SK-N-SH (cell line): ENCODE measurements at regions not wholly inside any gene's neighbourhood (a gene's known extent, or its start where the extent isn't known, plus 50 kb on each side); places are given as distances from the start of the nearest gene placed in this dataset.

ENCODE experiments used
- CTCF ChIA-PET: fragments of 300-600, 350-600 bp; formaldehyde crosslinking; extraction: SDS; loops from one replicate; lab custom pipeline; 2021; lab: Yijun Ruan, JAX
- POLR2A ChIA-PET: fragments of 350-600 bp; sonication (Branson Sonifier 250); formaldehyde crosslinking; extraction: SDS; loops from one replicate; lab custom pipeline; 2020; ENCODE audit warnings: antibody characterized with exemption, inconsistent platforms; lab: Yijun Ruan, JAX
- DNase-seq: peaks from one replicate; pipeline ENCODE4 v3.0.0; 2012
- H2AFZ ChIP-seq: fragments of 200-600 bp; sonication (generic); 2 replicates; pipeline ENCODE4 v1.8.1; 2016; ENCODE audit warnings: antibody characterized with exemption, mild to moderate bottlenecking, low read depth
- H3F3A ChIP-seq: fragments of 200-600 bp; sonication (generic); replicated peaks from 2 replicates; pipeline ENCODE3; 2016; ENCODE audit warnings: antibody characterized with exemption, mild to moderate bottlenecking; ENCODE audit not compliant: insufficient read depth
- H3K27ac ChIP-seq, 2 experiments: fragments of 200-500 bp in 1 of 2; fragments of 200-600 bp in 1 of 2; sonication (Bioruptor generic) in 1 of 2; sonication (generic), shearing (Covaris generic) in 1 of 2; 2 replicates each; pipeline versions ENCODE4 v1.5.1 to v1.6.1; 2014 to 2016; ENCODE audit warnings: low read depth in 2 of 2, inconsistent platforms in 1 of 2, low read length in 1 of 2, mild to moderate bottlenecking in 1 of 2, mixed read lengths in 1 of 2
- H3K27me3 ChIP-seq: fragments of 200-600 bp; sonication (generic), shearing (Covaris generic); 2 replicates; pipeline ENCODE4 v1.6.1; 2016; ENCODE audit warnings: mixed run types; ENCODE audit not compliant: insufficient read depth
- H3K36me3 ChIP-seq, 2 experiments: fragments of 200-500 bp in 1 of 2; fragments of 200-600 bp in 1 of 2; sonication (Bioruptor generic) in 1 of 2; sonication (generic) in 1 of 2; replicated peaks in 1 of 2; 2 replicates each; pipeline versions ENCODE3 to v1.5.1; 2014 to 2016; ENCODE audit warnings: low read length in 1 of 2, mild to moderate bottlenecking in 1 of 2; ENCODE audit not compliant: insufficient read depth in 2 of 2, control insufficient read depth in 1 of 2
- H3K4me1 ChIP-seq, 2 experiments: fragments of 200-500 bp in 1 of 2; fragments of 200-600 bp in 1 of 2; sonication (Bioruptor generic) in 1 of 2; sonication (generic), shearing (Covaris generic) in 1 of 2; 2 replicates each; pipeline versions ENCODE4 v1.5.1 to v1.6.1; 2014 to 2016; ENCODE audit warnings: low read depth in 1 of 2, low read length in 1 of 2, mixed run types in 1 of 2; ENCODE audit not compliant: insufficient read depth in 2 of 2, control insufficient read depth in 1 of 2
- H3K4me2 ChIP-seq: fragments of 200-600 bp; sonication (generic), shearing (Covaris generic); 2 replicates; pipeline ENCODE4 v1.6.1; 2017; ENCODE audit warnings: mixed run types
- H3K4me3 ChIP-seq, 2 experiments: fragments of 200-500 bp in 1 of 2; fragments of 200-600 bp in 1 of 2; sonication (Bioruptor generic) in 1 of 2; sonication (generic), shearing (Covaris generic) in 1 of 2; 2 replicates each; pipeline versions ENCODE4 v1.5.1 to v1.8.1; 2014 to 2016; ENCODE audit warnings: low read depth in 2 of 2, inconsistent platforms in 1 of 2, low read length in 1 of 2, mild to moderate bottlenecking in 1 of 2, mixed read lengths in 1 of 2, moderate library complexity in 1 of 2
- H3K79me2 ChIP-seq: fragments of 200-600 bp; sonication (generic); 2 replicates; pipeline ENCODE4 v1.8.1; 2017; ENCODE audit warnings: mild to moderate bottlenecking; ENCODE audit not compliant: insufficient read depth
- H3K9ac ChIP-seq: fragments of 200-600 bp; sonication (generic); 2 replicates; pipeline ENCODE4 v1.6.1; 2017; ENCODE audit warnings: mixed run types
- H3K9me2 ChIP-seq: fragments of 200-600 bp; sonication (generic); 2 replicates; pipeline ENCODE4 v1.6.1; 2017; ENCODE audit warnings: mixed run types
- H3K9me3 ChIP-seq: fragments of 200-600 bp; sonication (generic); 2 replicates; pipeline ENCODE4 v1.6.1; 2017; ENCODE audit warnings: mixed run types, mild to moderate bottlenecking, moderate library complexity
- H4K20me1 ChIP-seq: fragments of 200-600 bp; sonication (generic); 2 replicates; pipeline ENCODE4 v1.6.1; 2017; ENCODE audit warnings: mild to moderate bottlenecking, mixed run types; ENCODE audit not compliant: insufficient read depth
- ELF1 ChIP-seq: IDR thresholded peaks from 2 replicates; pipeline ENCODE4 v1.4.0; 2012
- EP300 ChIP-seq, 2 experiments: IDR thresholded peaks; 2 replicates each; pipeline versions ENCODE4 v1.4.0 to v1.6.1; 2012; ENCODE audit warnings: borderline replicate concordance in 1 of 2, low read depth in 1 of 2, low read length in 1 of 2
- EZH2phosphoT487 ChIP-seq: fragments of 200-600 bp; sonication (generic); IDR thresholded peaks from 2 replicates; pipeline ENCODE4 v1.6.1; 2017; ENCODE audit warnings: low read depth, mixed run types, mild to moderate bottlenecking, antibody characterized with exemption, moderate library complexity, borderline replicate concordance
- FOXJ3 ChIP-seq: sonication (generic); formaldehyde crosslinking; IDR thresholded peaks from 2 replicates; pipeline ENCODE4 v1.5.1; 2020; ENCODE audit warnings: mild to moderate bottlenecking, missing genetic modification reagents
- FOXM1 ChIP-seq: IDR thresholded peaks from 2 replicates; pipeline ENCODE4 v1.4.0; 2012; ENCODE audit warnings: low read depth, mild to moderate bottlenecking
- GATA2 ChIP-seq: sonication (generic); formaldehyde crosslinking; IDR thresholded peaks from 2 replicates; pipeline ENCODE4 v1.5.0; 2020; ENCODE audit warnings: mild to moderate bottlenecking, missing genetic modification reagents
- JUND ChIP-seq: IDR thresholded peaks from 2 replicates; pipeline ENCODE4 v1.4.0; 2012
- MAX ChIP-seq: IDR thresholded peaks from 2 replicates; pipeline ENCODE4 v1.4.0; 2012; ENCODE audit warnings: low read depth
- MEF2A ChIP-seq: IDR thresholded peaks from 2 replicates; pipeline ENCODE4 v1.4.0; 2012; ENCODE audit warnings: low read depth, borderline replicate concordance
- PBX3 ChIP-seq: IDR thresholded peaks from 2 replicates; pipeline ENCODE4; 2012
- RCOR1 ChIP-seq: fragments of 150-350 bp; IDR thresholded peaks from 2 replicates; pipeline ENCODE4 v1.6.1; 2017; ENCODE audit warnings: antibody characterized with exemption, low read length
- RXRA ChIP-seq: IDR thresholded peaks from 2 replicates; pipeline ENCODE4 v1.4.0; 2012; ENCODE audit warnings: low read depth, mild to moderate bottlenecking, borderline replicate concordance
- TEAD4 ChIP-seq: IDR thresholded peaks from 2 replicates; pipeline ENCODE4 v1.4.0; 2012; ENCODE audit warnings: mild to moderate bottlenecking, borderline replicate concordance; ENCODE audit not compliant: insufficient read depth
- USF2 ChIP-seq: fragments of 150-350 bp; IDR thresholded peaks from 2 replicates; pipeline ENCODE4 v1.6.1; 2017; ENCODE audit warnings: antibody characterized with exemption, low read length, low read depth, borderline replicate concordance
- ZBTB33 ChIP-seq: IDR thresholded peaks from 2 replicates; pipeline ENCODE4 v1.4.0; 2012; ENCODE audit warnings: low read depth, borderline replicate concordance
- WGBS: methylation state at CpG from one replicate; pipeline ENCODE4 v1.1.6; 2017; ENCODE audit warnings: low lambda C conversion rate; 5-methylcytosine and 5-hydroxymethylcytosine counted together

GRCh38 chr22:27097933-27098332 lies 440.5 kb downstream of the MIAT start:
- no peak overlapping the region for H3K27ac ChIP-seq
- no peaks in the 10 kb centered on the region for H3K9me2 ChIP-seq
- H3K4me1 ChIP-seq = peaks cover 0 to 11% of the 10 kb centered on the region in 2 experiments; a peak in 1 of 4 replicates
- no peak overlapping the region for H3K4me2 ChIP-seq
- no peak for DNase-seq
- H3K27me3 ChIP-seq = peaks cover 63% of the 10 kb centered on the region; the same call in 1 of the 2 replicates
- peaks cover 3% of the 10 kb centered on the region for H3F3A ChIP-seq
- H3K79me2 ChIP-seq = no peaks in the 10 kb centered on the region
- POLR2A ChIA-PET = interaction anchor here (0.8 kb wide), 1 partner anchor 10 kb away, joined by 4 read pairs; no protein-coding TSS in a partner anchor
- no peaks in the 10 kb centered on the region for H3K9me3 ChIP-seq
- H2AFZ ChIP-seq = no peak overlapping the region
- no peaks in the 10 kb centered on the region for H3K36me3 ChIP-seq
- no peak overlapping the region for H3K4me3 ChIP-seq
- H3K9ac ChIP-seq = no peak overlapping the region
- CTCF ChIA-PET = no interaction called here
- TF ChIP-seq RXRA (no peak), RCOR1 (no peak), USF2 (no peak), JUND (no peak), ELF1 (no peak), PBX3 (no peak), GATA2 (CRISPR knock-in tag) (no peak), MEF2A (no peak), FOXJ3 (CRISPR knock-in tag) (no peak), TEAD4 (no peak), EP300 (IDR thresholded peaks at IDR 0.05; ENCODE audit: borderline replicate concordance in 1 of 2, low read depth in 1 of 2, low read length in 1 of 2) (no peak)
- WGBS = 43% methylated on average over 2 of the region's 2 CpGs
- no peaks in the 10 kb centered on the region for H4K20me1 ChIP-seq

GRCh38 chr22:27099946-27100722 lies 442.7 kb downstream of the MIAT start:
- CTCF ChIA-PET = interaction anchor here (0.9 kb wide), 1 partner anchor 11 kb away, joined by 3 read pairs; no protein-coding TSS in a partner anchor
- H3K36me3 ChIP-seq = no peaks in the 10 kb centered on the region
- no peak for DNase-seq
- TF ChIP-seq EZH2phosphoT487 (no peak), ZBTB33 (no peak), MAX (no peak), FOXJ3 (CRISPR knock-in tag) (no peak), FOXM1 (no peak)
- TF ChIP-seq, all 33 proteins: peak for 0
- H3K4me2 ChIP-seq = no peak overlapping the region
- H2AFZ ChIP-seq = no peak overlapping the region
- no peak overlapping the region for H3K9ac ChIP-seq
- no peak overlapping the region for H3K27ac ChIP-seq
- no peaks in the 10 kb centered on the region for H3K9me3 ChIP-seq
- no peaks in the 10 kb centered on the region for H4K20me1 ChIP-seq
- H3K4me3 ChIP-seq = no peak overlapping the region
- no peaks in the 10 kb centered on the region for H3F3A ChIP-seq
- peaks cover 0 to 11% of the 10 kb centered on the region in 2 experiments; a peak in 1 of 4 replicates for H3K4me1 ChIP-seq
- peaks cover 63% of the 10 kb centered on the region; the same call in 1 of the 2 replicates for H3K27me3 ChIP-seq
- no peaks in the 10 kb centered on the region for H3K79me2 ChIP-seq
- 72% methylated on average over 6 of the region's 15 CpGs for WGBS
- POLR2A ChIA-PET = no interaction called here
- no peaks in the 10 kb centered on the region for H3K9me2 ChIP-seq
